Stimulated activated CD4-positive, alpha-beta T cell treated with anti-CD3 and anti-CD28 coated beads, TNF-alpha, amount 100 ng/mL, for 48 hours (primary cell): ENCODE measurements at regions not wholly inside any gene's neighbourhood (a gene's known extent, or its start where the extent isn't known, plus 50 kb on each side); places are given as distances from the start of the nearest gene placed in this dataset.
"Not testable (repeated sequence)": the region's sequence is repeated elsewhere in the genome, so short reads cannot be mapped to it uniquely, and the experiment has no call there.

Source experiments
- DNase-seq, 3 donors: peaks; one replicate each; pipeline ENCODE4 v3.0.0-alpha.2; 2020; ENCODE audit warnings: low read depth in 3 of 3

DNA sequence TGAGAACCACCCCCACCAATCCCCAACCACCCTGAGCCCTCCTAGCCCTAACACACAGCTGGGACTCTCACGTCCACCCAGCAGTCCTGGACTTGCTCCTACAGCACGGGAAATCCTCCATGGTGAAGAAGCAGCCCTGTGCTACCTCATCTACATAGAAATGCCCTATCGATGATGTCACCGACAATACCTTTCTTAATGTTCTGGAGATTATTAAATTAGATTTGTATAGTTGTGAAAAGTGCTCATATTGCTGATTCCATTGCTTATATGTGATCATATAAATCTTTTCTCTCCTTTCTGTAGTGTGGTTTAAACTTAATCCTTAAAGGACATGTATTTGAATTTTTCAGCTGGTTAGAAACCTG, 97.1 kb downstream of the PPIAL4G start:
- DNase-seq, result not testable (repeated sequence)

- no peak for DNase-seq
Measured at GRCh38 chr1:148385371-148386030, 97.6 kb downstream of the PPIAL4G start.

- DNase-seq, result no peak
Measured at GRCh38 chr1:148383966-148384365, 99.1 kb downstream of the PPIAL4G start.

DNA sequence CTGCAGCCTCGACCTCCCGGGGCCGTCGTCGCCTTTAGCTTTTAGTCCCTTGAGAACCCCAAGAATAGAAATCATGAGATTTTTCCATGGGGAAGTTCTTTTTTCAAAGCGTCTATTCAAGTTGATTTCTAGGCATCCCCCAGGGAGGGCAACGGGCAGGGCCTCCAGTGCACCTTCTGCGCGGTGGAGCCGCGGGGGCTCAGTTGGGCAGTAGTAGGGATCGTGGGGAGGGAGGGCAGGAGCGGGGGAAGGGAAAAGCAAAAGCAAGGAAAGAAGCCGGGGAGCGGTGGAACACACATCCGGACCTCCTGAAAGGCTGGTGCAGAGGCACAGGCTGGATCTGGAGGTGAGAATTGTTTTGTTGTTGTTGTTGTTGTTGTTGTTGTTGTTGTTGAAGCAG, 103.4 kb downstream of the PPIAL4G start:
- no peak for DNase-seq

GRCh38 chr1:148379170-148379500, 104.0 kb downstream of the PPIAL4G start:
- no peak for DNase-seq

- DNase-seq, result not testable (repeated sequence)
Measured at GRCh38 chr1:148377992-148378391, 105.1 kb downstream of the PPIAL4G start.

DNA sequence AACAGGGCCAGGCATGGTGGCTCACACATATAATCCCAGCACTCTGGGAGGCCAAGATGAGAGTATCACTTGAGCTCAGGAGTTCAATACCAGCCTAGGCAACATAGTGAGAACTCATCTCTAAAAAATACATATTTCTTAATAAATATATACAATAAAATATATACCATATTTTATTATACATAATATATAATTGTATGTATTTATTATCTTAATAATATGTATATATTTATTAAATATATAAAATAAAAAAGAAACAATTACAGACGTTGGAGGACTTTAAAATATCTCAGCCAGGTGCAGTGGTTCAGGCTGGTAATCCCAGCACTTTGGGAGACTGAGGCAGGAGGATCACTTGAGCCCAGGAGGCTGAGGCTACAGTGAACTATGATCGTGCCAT, 106.1 kb downstream of the PPIAL4G start:
- DNase-seq, result not testable (repeated sequence)

GRCh38 chr1:148374101-148374500, 109.0 kb downstream of the PPIAL4G start:
- no peak for DNase-seq

GRCh38 chr1:148373192-148373925, 109.7 kb downstream of the PPIAL4G start:
- no peak for DNase-seq

GRCh38 chr1:148372731-148373130, 110.4 kb downstream of the PPIAL4G start:
- no peak for DNase-seq

GRCh38 chr1:148372051-148372726, 110.9 kb downstream of the PPIAL4G start:
- DNase-seq, result not testable (repeated sequence)

GRCh38 chr1:148371551-148371994, 111.5 kb downstream of the PPIAL4G start:
- DNase-seq, result peak in 2 of 3 donors; percentile 44 to 58

- not testable (repeated sequence) for DNase-seq
Measured at GRCh38 chr1:148370661-148371060, 112.4 kb downstream of the PPIAL4G start.

DNA sequence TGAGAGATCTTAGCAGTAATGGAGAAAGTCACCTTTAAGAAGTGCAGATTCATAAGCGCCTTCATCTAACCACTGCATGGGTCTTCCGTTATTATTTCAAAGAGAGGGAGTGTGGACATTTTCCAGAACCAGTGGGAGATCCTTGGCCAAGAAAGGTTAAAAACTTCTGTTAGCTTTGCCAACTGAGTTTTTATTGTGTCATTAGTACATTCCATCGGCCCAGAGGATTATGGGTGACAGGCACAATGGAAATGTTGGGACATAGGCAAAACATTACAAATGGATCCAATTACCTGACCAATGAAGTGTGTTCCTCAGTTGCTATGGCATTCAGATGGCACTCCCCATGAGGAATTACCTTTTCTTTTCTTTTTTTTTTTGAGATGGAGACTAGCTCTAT, 115.5 kb downstream of the PPIAL4G start:
- no peak for DNase-seq

GRCh38 chr1:148366136-148366753, 116.9 kb downstream of the PPIAL4G start:
- not testable (repeated sequence) for DNase-seq

GRCh38 chr1:148365151-148365550, 118.0 kb downstream of the PPIAL4G start:
- DNase-seq, result not testable (repeated sequence)

DNA sequence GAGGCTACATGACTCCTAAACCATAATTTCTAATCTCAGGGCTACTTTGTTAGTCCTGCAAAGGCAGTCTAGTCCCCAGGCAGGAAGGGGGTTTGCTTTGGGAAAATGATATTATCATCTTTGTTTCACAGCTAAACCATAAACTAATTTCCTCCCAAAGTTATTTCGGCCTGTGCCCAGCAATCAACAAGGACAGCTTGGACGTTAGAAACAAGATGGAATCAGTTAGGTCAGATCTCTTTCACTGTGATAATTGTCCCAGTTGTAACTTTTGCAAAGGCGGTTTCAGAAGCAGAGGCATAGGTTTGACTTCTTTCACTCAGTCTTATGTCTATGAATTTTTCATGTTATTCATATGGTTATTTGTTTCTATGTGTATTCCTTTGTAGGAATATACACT, 119.1 kb downstream of the PPIAL4G start:
- DNase-seq, result not testable (repeated sequence)

- no peak for DNase-seq
Measured at GRCh38 chr1:148363439-148363810, 119.7 kb downstream of the PPIAL4G start.

GRCh38 chr1:148362626-148363438, 120.3 kb downstream of the PPIAL4G start:
- peak in 2 of 3 donors; percentile 47 to 53 for DNase-seq

DNA sequence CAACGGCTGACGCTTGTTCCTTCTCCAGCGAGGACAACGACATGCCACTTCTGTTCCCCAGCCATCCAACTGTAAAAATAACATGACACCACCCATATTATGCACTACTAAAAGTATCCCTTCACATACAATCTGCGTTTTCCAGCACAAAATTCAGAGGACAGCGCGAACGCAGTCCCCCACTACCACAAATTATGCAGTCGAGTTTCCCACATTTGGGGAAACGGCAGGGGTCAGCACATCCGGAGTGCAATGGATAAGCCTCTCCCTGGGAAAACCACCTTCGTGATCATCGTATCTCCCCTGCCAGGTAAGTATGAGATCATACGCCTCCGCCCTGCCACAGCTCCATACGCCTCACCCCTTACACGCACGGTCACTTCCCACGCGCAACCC, 120.9 kb downstream of the PPIAL4G start:
- DNase-seq, result peak in 1 of 3 donors; percentile 54

DNA sequence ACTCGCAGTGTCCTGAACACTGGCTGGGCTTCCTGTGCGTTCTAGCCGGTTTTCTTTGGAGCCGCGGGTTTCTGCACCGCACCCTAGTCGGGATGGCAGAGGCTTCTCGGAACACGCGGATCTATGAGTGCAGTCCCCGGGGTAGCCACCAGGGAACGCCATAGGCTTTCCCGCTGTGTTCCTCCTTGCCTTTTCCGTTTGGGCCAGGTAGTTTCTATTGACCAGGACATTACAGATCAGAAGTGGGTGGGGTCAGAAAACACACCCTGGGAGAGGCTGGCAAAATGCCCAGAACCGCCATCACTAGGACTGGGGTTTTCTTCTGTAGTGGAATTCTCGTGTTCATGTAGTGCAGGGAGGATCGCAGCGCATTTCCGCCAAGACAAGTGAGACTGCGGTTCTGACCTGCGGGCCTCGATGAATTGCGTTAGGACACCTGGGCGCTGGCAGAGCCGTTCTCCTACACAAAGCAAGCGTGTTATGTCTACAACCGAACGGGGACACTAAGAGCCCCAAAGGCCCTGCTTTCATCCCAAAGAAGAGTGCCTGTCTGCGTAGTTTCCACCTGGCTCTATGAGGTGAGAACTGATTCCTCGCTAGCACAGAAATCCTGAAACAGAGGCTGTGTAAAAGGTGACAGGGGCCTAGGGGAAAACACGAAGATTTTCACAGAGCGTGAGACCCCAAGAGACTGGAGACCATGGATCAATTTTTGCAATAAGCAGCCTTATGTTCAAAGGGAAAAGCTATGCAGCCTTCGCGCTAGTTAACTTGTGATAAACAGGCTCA, 121.5 kb downstream of the PPIAL4G start:
- DNase-seq, result peak in 1 of 3 donors; percentile 12
